Cerebellar cortex (tissue), 1 donor: ENCODE measurements at regions not wholly inside any gene's neighbourhood (a gene's known extent, or its start where the extent isn't known, plus 50 kb on each side); places are given as distances from the start of the nearest gene placed in this dataset.
"Not testable (repeated sequence)": the region's sequence is repeated elsewhere in the genome, so short reads cannot be mapped to it uniquely, and the experiment has no call there.

ENCODE experiments used
- DNase-seq: peaks from one replicate; pipeline ENCODE4 v3.0.0-alpha.2; 2015; ENCODE audit warnings: low spot score

DNA sequence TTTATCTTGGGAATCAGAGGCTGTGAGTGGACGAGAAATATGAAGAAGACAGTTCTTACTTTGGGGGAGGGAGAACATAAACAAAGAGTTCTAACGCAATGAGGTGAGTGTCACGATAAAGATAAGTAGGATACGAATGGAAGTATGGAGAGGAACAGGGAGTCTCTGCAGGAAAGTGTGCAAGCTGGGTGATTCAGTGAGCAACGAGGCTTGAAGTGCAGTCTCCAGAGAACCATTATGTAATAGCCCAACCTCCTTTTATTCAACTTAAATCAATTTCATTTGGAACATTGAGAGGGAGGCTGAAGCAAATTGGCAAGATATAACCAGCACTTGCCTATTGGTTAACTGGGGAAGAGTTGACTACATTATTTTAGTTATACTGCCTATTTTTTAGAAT, 99.3 kb upstream of the PLD5 start:
- no peak for DNase-seq

DNA sequence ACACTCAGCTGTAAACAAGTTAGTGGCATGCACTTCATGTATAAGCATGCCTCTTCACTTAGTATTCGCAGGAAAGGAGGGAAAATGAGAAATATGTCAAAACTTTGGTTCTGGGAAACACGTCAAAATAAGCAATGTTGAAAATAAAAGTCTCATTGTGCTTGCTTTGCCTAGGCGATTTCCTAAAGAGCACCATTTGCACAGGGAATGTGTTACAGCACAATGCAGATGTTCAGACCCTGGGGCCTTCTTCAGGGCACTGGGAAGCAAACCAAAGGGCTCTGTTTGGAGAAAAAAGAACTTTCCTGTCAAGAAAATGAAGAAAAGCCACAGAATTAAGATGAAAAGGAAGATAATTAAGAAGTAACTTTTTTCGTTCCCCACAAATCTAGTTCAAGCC, 98.6 kb upstream of the PLD5 start:
- no peak for DNase-seq

DNA sequence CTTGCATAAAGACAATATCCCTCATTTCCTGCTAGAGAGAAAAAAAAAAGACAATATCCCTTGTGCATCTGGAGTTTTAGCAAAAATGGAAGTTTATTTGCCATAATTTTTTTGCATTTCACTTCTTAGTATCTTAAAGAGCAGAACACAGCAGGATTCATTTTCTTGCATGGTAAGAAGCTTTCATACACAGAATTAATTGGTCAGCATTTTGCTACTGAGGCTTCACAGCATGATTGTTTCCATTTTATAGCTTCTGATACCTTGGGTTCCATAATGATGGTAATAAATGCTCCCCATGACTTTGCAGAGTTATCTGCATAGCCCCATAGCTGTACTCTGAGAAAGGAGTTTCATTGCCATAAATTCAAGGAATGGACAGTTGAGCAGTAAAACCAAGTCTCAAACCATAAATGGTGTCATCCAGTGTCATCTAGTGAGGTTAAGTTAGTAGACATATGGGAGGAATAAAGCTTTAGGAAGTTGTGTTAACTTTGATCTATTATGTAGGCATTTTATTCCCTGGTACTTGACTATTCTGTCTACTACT, 88.8 kb upstream of the PLD5 start:
- no peak for DNase-seq

DNA sequence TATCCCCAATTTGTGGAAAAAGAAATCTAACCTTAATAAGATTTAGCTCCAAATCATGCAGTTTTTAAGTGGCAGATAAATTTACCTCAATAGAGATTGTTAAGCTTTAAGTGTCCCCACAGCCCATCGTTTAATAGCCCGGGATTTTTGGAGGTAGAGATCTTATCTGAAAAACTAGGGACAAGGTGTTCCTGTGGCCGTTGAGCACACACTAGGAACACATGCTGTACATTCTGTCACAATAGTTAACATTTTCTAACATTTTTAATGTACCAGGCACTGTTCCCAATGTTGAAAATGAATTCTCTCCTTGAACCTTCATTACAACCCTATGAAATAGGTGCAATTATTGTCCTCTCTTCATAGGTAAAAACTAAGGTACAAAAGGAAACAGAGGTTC, 85.7 kb upstream of the PLD5 start:
- DNase-seq = no peak

DNA sequence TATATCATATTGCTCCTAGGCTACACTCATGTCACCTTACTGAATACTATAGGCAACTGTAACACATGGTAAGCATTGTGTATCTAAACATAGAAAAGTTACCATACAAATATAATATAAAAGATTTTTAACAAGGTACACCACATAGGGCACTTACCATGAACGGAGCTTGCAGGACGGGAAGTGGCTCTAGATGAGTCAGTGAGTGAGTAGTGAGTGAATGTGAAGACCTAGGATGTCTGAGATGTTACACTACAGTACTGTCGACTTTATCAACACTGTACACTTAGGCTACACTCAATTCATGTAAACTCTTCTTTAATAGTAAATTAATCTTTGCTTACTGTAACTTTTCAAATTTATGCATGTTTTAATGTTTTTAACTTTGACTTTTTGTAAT, 81.0 kb upstream of the PLD5 start:
- DNase-seq = no peak

DNA sequence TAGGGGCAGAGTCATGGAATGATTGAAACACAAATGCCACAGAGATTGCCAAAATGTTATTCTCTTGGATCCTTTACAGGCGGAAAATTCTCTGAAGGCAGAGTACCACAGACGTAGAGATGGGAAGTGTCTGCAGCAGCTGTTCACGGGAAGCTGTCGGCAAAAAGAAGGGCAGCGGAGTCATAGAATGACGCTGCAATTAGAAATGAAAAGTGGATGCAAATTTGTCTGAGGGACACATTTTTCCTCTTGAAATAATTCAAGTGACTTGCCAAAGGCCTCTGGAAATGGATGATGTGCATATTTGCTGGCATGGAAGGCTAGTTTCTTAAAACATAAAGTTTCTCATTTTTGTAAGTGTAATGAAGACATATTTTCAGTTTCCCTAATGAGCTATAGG, 77.5 kb upstream of the PLD5 start:
- DNase-seq = no peak

DNA sequence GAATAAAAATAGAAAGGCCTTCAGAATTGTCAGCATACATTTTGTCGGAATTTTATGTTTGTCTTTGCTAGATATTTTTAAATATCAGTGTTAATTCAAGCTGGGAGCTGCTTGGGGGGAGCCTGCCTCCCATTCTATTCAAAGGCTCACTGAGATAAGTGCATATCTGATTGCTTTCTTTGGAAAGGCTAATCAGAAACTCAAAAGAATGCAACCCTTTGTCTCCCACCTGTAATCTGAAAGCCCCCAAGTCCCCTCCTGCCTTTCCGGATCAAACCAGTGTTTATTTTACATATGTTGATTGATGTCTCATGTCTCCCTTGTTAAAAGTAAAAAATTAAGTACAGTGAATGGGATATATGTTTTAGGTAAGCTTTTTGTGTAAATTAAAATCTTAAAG, 69.3 kb upstream of the PLD5 start:
- not testable (repeated sequence) for DNase-seq

DNA sequence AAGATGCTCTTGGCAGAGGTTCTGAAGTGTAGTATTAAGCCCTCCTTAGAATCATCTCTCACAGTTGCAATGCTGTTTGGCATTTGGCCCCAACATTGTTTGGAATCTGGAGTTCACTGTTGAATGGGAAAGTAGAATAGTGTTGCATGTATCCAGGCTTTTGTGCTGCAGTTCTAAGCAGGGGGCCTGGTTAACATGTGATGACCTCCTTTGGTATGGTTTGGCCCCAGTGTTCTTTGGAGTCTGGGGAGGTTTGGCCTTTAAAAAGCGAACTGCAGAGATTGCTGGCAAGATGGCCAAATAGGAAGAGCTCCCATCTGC, 61.8 kb upstream of the PLD5 start:
- DNase-seq = no peak

DNA sequence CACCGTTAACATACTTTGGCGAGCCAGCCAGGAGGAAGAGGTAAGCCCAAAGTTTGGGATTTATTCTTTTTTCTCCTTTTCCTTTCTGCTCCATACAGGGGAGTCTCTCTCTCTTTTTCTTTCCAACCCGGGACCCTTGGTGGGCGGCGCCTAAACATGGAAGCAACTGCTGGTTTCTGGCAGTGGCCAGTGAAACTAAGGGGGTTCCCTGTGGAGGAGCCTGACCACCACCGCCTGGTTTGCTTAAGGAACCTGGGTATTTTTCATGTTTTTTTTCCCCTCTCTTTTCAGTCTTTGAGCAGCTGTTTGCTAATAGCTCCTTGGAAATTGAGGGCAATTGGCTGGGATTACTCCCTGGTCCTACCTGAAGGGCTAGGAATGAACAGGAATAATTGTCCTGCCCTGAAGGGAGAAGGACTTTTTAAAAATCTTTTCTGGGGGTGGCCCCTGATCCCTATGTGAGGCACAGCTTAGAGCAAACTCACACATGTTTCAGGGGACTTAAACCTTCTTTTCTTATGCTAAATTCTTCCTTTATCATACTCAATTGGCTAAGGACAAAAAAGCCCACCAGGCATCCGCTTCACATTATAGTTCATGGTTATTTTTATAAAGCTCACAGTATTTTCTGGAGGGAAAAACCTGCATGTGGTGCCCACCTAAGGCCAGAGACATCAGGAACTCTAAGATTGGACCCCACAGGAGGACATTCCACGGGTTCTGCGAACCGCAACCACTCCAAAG, 61.3 kb upstream of the PLD5 start:
- DNase-seq = no peak

DNA sequence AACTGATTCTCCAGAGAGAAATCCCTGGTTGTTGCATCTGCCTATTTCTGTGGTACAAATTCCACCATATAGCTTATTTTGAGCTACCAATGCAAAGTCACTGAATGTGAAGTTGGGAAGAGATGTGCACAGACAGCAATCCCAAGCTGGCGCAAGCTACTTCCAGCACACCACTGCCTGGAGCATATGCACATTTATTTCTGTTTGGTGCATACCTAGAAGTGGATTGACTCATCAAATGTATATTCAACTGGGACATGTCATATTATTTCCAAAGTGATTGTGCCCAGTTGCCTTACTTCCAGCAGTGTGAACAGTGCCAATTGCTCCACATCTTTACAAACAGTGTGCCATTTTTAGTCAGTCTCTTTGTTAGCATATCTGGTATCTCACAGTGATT, 58.2 kb upstream of the PLD5 start:
- no peak for DNase-seq

DNA sequence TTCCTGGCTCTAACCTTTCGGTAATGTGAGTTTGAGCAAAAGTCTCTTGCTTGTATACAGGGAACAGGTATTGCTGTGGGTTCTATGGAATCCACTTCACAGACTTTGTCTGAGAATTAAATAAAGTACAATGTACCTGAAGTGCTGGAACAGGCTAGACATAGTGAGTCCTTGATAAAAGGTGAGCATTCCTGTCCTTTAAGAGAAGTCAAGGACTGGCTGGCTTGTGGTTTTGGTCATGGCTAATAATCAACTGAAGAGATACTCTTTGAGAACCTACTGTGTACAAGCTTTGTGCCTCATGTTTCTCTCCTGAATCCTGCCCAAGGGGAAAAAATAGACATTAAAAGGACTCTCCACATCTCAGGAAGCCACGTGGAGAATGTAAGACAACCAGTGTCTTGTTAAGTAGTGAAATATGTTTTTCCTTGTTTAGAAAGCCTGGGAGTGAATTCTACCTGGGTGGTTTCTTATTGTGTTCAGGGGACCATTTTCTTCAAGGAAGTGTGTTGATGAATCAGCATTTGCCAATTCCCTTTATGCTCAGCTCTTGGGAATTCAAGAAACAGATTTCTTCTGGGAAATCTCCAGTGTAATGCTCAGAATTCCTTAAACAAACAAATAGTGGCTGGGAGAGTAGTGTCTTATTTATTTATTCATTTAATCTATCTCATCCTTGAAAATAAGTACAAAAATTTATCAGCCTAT, 55.2 kb upstream of the PLD5 start:
- no peak for DNase-seq
